A549 (cell line): ENCODE measurements at regions not wholly inside any gene's neighbourhood (a gene's known extent, or its start where the extent isn't known, plus 50 kb on each side); places are given as distances from the start of the nearest gene placed in this dataset.

Experiments used
- ATAC-seq, 2 experiments: fragments of 200-7000 bp in 1 of 2; fragments of >200 bp in 1 of 2; cut with Nextera tagmentation in 1 of 2; cut with Tn5 transposase in 1 of 2; 3 replicates each; pipeline versions ENCODE4 v1.8.0 to v1.9.1; 2018 to 2020; ENCODE audit warnings: mild to moderate bottlenecking in 1 of 2, moderate library complexity in 1 of 2
- CTCF ChIA-PET: fragments of 300-600 bp; sonication (Branson Sonifier 250); formaldehyde crosslinking; extraction: SDS; loops from one replicate; lab custom pipeline; 2021; ENCODE audit warnings: antibody characterized with exemption, inconsistent platforms; lab: Yijun Ruan, JAX
- POLR2A ChIA-PET: fragments of 350-600 bp; formaldehyde crosslinking; extraction: SDS; loops from one replicate; lab custom pipeline; 2021; ENCODE audit warnings: antibody characterized with exemption, inconsistent platforms; lab: Yijun Ruan, JAX
- DNase-seq, 2 experiments: peaks; one replicate each; pipeline versions ENCODE4 v3.0.0 to v3.0.0-alpha.2; 2011 to 2016; ENCODE audit warnings: low read depth in 1 of 2, low spot score in 1 of 2
- FAIRE-seq: peaks from 2 replicates; lab custom pipeline; 2011; peaks lifted over from hg19 to GRCh38; lab: Jason Lieb, UNC
- H3K27ac ChIP-seq, 2 experiments: fragments of >200 bp; sonication (Bioruptor Twin); formaldehyde crosslinking; 3 replicates each; pipeline ENCODE4 v1.5.1; 2016 to 2017
- H3K4me1 ChIP-seq: fragments of >200 bp; sonication (Bioruptor Twin); formaldehyde crosslinking; 3 replicates; pipeline ENCODE4 v1.6.1; 2016
- H3K4me2 ChIP-seq: fragments of >200 bp; sonication (Bioruptor Twin); formaldehyde crosslinking; 3 replicates; pipeline ENCODE4 v1.6.1; 2016
- H3K4me3 ChIP-seq: fragments of >200 bp; sonication (Bioruptor Twin); formaldehyde crosslinking; 3 replicates; pipeline ENCODE4 v1.5.1; 2016
- H3K9me3 ChIP-seq: fragments of >200 bp; sonication (Bioruptor Twin); formaldehyde crosslinking; 3 replicates; pipeline ENCODE4 v1.6.1; 2016
- ATOH8 ChIP-seq: fragments of 250-450 bp; sonication (Bioruptor Pico); IDR thresholded peaks from 2 replicates; pipeline ENCODE4 v1.5.0; 2020; ENCODE audit warnings: low read depth, mild to moderate bottlenecking, moderate library complexity
- BCL3 ChIP-seq: fragments of >200 bp; sonication (Bioruptor Twin); formaldehyde crosslinking; IDR thresholded peaks from 3 replicates; pipeline ENCODE4 v1.6.1; 2016
- BHLHE40 ChIP-seq: IDR thresholded peaks from 2 replicates; pipeline ENCODE4 v1.6.1; 2012; ENCODE audit warnings: low read depth, low read length, inconsistent platforms
- CBX8 ChIP-seq: fragments of 200-600 bp; sonication (generic); IDR thresholded peaks from 2 replicates; pipeline ENCODE4 v1.6.1; 2016
- CHD2 ChIP-seq: fragments of 150-350 bp; IDR thresholded peaks from 2 replicates; pipeline ENCODE4 v1.6.1; 2014; ENCODE audit warnings: low read length; ENCODE audit not compliant: partially characterized antibody
- CHD4 ChIP-seq: fragments of 200-600 bp; sonication (generic); IDR thresholded peaks from 2 replicates; pipeline ENCODE4 v1.6.1; 2016; ENCODE audit warnings: antibody characterized with exemption, mild to moderate bottlenecking, borderline replicate concordance
- EHMT2 ChIP-seq: fragments of 200-600 bp; sonication (generic); IDR thresholded peaks from 2 replicates; pipeline ENCODE4 v1.6.1; 2016; ENCODE audit warnings: antibody characterized with exemption, low read depth, mild to moderate bottlenecking, moderate library complexity
- FOSB ChIP-seq: fragments of 250-450 bp; sonication (Bioruptor Pico); IDR thresholded peaks from 2 replicates; pipeline ENCODE4 v1.5.0; 2020; ENCODE audit warnings: mild to moderate bottlenecking, moderate library complexity
- FOSL2 ChIP-seq, 2 experiments: fragments of 450-650 bp in 1 of 2; fragments of >200 bp in 1 of 2; sonication (Bioruptor Twin) in 1 of 2; formaldehyde crosslinking; IDR thresholded peaks; 2 replicates each; pipeline versions ENCODE4 v1.5.0 to v1.6.1; 2016 to 2020; ENCODE audit warnings: mild to moderate bottlenecking in 1 of 2, moderate library complexity in 1 of 2
- GATA3 ChIP-seq: IDR thresholded peaks from 2 replicates; pipeline ENCODE4 v1.6.1; 2012; ENCODE audit warnings: borderline replicate concordance
- HES2 ChIP-seq: fragments of >200 bp; sonication (Bioruptor Twin); formaldehyde crosslinking; IDR thresholded peaks from 2 replicates; pipeline ENCODE4 v1.6.1; 2016
- HEYL ChIP-seq: fragments of 250-450 bp; sonication (Bioruptor Pico); IDR thresholded peaks from 2 replicates; pipeline ENCODE4 v1.8.0; 2021; ENCODE audit warnings: mild to moderate bottlenecking, moderate library complexity
- HMGXB4 ChIP-seq: fragments of 250-450 bp; sonication (Bioruptor Pico); IDR thresholded peaks from 2 replicates; pipeline ENCODE4 v1.5.0; 2021; ENCODE audit warnings: mild to moderate bottlenecking, moderate library complexity, borderline replicate concordance
- JUNB ChIP-seq: fragments of >200 bp; sonication (Bioruptor Twin); formaldehyde crosslinking; IDR thresholded peaks from 2 replicates; pipeline ENCODE4 v1.6.1; 2016
- KDM1A ChIP-seq: fragments of 200-600 bp; sonication (generic); IDR thresholded peaks from 2 replicates; pipeline ENCODE4 v1.6.1; 2016; ENCODE audit warnings: low read depth, mild to moderate bottlenecking
- KDM5A ChIP-seq: fragments of 200-600 bp; sonication (generic); IDR thresholded peaks from 2 replicates; pipeline ENCODE4 v1.6.1; 2016; ENCODE audit warnings: antibody characterized with exemption, mild to moderate bottlenecking
- NR3C1 ChIP-seq: fragments of >200 bp; sonication (Bioruptor Twin); formaldehyde crosslinking; IDR thresholded peaks from 3 replicates; pipeline ENCODE4 v1.6.1; 2017
- RARB ChIP-seq: fragments of 250-450 bp; sonication (Bioruptor Pico); IDR thresholded peaks from 2 replicates; pipeline ENCODE4 v1.8.0; 2021; ENCODE audit warnings: mild to moderate bottlenecking, moderate library complexity
- REST ChIP-seq: fragments of 200-600 bp; sonication (generic); IDR thresholded peaks from 2 replicates; pipeline ENCODE4 v1.6.1; 2016; ENCODE audit warnings: antibody characterized with exemption, mild to moderate bottlenecking, moderate library complexity
- SREBF2 ChIP-seq: fragments of 450-650 bp; IDR thresholded peaks from 2 replicates; pipeline ENCODE4 v1.6.1; 2014; ENCODE audit warnings: mild to moderate bottlenecking, moderate library complexity
- ZC3H11A ChIP-seq: fragments of 450-650 bp; IDR thresholded peaks from 2 replicates; pipeline ENCODE4 v1.6.1; 2014; ENCODE audit warnings: antibody characterized with exemption, mild to moderate bottlenecking
- WGBS: methylation state at CpG from one replicate; pipeline ENCODE4 v1.1.6; 2017; ENCODE audit errors: missing lambda C conversion rate; 5-methylcytosine and 5-hydroxymethylcytosine counted together

DNA sequence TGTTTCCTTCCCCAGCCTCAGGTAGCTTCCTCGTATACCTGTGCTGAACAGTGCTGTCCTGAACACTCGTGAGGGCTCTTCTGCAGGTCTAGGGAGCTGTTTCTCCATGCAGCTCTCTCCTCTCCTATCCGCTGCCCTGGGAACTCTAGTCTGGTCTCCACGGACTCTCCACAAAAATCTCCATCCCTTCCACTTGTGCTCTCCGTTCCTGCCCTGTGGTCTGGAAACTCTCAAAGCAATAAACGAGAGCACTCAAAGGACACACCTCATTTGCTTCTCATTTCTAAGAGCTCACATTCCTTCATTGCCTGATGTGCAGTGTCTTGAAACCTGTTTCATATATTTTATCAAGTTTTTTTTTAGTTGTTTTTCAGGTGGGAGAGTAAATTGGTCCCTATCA, 235.9 kb upstream of the RGS17 start:
- DNase-seq (no peak), FAIRE-seq (no peak), ATAC-seq (no peak)
- CTCF ChIA-PET = no interaction called here
- POLR2A ChIA-PET = no interaction called here
- 25% methylated on average over 6 of the region's 6 CpGs for WGBS
- H3K4me1 ChIP-seq = no peaks in the 10 kb centered on the region
- no peak overlapping the region for H3K4me2 ChIP-seq
- no peak overlapping the region for H3K27ac ChIP-seq
- no peak overlapping the region for H3K4me3 ChIP-seq
- TF ChIP-seq CHD4 (no peak), ZC3H11A (no peak), CHD2 (no peak), REST (no peak), BHLHE40 (no peak), RARB (CRISPR knock-in tag) (no peak), EHMT2 (no peak), NR3C1 (no peak), GATA3 (no peak), FOSB (CRISPR knock-in tag) (no peak), HEYL (no peak)
- TF ChIP-seq, all 56 proteins: peak for 0
- no peaks in the 10 kb centered on the region for H3K9me3 ChIP-seq

- H3K9me3 ChIP-seq = no peaks in the 10 kb centered on the region
- no peak overlapping the region for H3K4me3 ChIP-seq
- 41% methylated on average over 6 of the region's 6 CpGs for WGBS
- no peak overlapping the region for H3K4me2 ChIP-seq
- TF ChIP-seq KDM1A = no peak
- no peak for TF ChIP-seq HMGXB4 (CRISPR knock-in tag)
- TF ChIP-seq KDM5A = no peak
- TF ChIP-seq FOSL2 (IDR thresholded peaks at IDR 0.05) = no peak
- TF ChIP-seq FOSL2 (CRISPR knock-in tag; IDR thresholded peaks at IDR 0.05) = no peak
- TF ChIP-seq BCL3 = no peak
- TF ChIP-seq ATOH8 = no peak
- no peak for TF ChIP-seq CBX8
- TF ChIP-seq JUNB = no peak
- no peak for TF ChIP-seq HEYL
- no peak for TF ChIP-seq SREBF2
- no peak for TF ChIP-seq HES2
- ATAC-seq (no peak), FAIRE-seq (no peak), DNase-seq (no peak)
- POLR2A ChIA-PET = no interaction called here
- H3K4me1 ChIP-seq = no peaks in the 10 kb centered on the region
- CTCF ChIA-PET = interaction anchor here (0.5 kb wide), 1 partner anchor 12 kb away, joined by 3 read pairs; no protein-coding TSS in a partner anchor
- no peak overlapping the region for H3K27ac ChIP-seq
Measured at GRCh38 chr6:153357391-153357790, 226.3 kb upstream of the RGS17 start.
